Endothelial cell of umbilical vein (primary cell): ENCODE measurements at regions not wholly inside any gene's neighbourhood (a gene's known extent, or its start where the extent isn't known, plus 50 kb on each side); places are given as distances from the start of the nearest gene placed in this dataset.

ENCODE experiments used
- BruUV-seq: library from RNA; stranded (reverse); fragments of 400-500 nt; replicated peaks from 2 replicates; lab custom pipeline; 2021; lab: Mats Ljungman, UMichigan
- CTCF ChIA-PET: fragments of 300-600, 350-600 bp; sonication (Branson Sonifier 250); formaldehyde crosslinking; loops from one replicate; lab custom pipeline; 2021; ENCODE audit warnings: antibody characterized with exemption, inconsistent platforms; lab: Charles Lee
- POLR2A ChIA-PET: fragments of 300-600, 350-600 bp; sonication (Branson Sonifier 250); formaldehyde crosslinking; loops from one replicate; lab custom pipeline; 2021; ENCODE audit warnings: antibody characterized with exemption, inconsistent platforms; lab: Charles Lee
- DNase-seq: peaks from one replicate; pipeline ENCODE4 v3.0.0-alpha.2; 2011; ENCODE audit warnings: low read depth, low spot score
- FAIRE-seq: peaks from 2 replicates; lab custom pipeline; 2011; peaks lifted over from hg19 to GRCh38; lab: Jason Lieb, UNC
- H2AFZ ChIP-seq: 2 replicates; pipeline ENCODE4 v1.6.0; 2012; ENCODE audit warnings: low read depth, low read length, control low read depth, inconsistent platforms
- H3K27ac ChIP-seq: 2 replicates; pipeline ENCODE4 v1.5.1; 2011; ENCODE audit warnings: low read depth, mild to moderate bottlenecking, control low read depth, low read length, moderate library complexity; ENCODE audit not compliant: insufficient read depth
- H3K27me3 ChIP-seq, 2 experiments: 2 replicates each; pipeline versions ENCODE4 v1.6.0 to v1.6.1; 2011; ENCODE audit warnings: low read length in 2 of 2, mixed read lengths in 1 of 2; ENCODE audit not compliant: control insufficient read depth in 2 of 2, insufficient read depth in 2 of 2
- H3K36me3 ChIP-seq, 2 experiments: 2 replicates in 1 of 2; 3 replicates in 1 of 2; pipeline ENCODE4 v1.5.1; 2011; ENCODE audit warnings: low read length in 2 of 2, mild to moderate bottlenecking in 1 of 2, moderate library complexity in 1 of 2; ENCODE audit not compliant: control insufficient read depth in 2 of 2, insufficient read depth in 2 of 2; ENCODE audit errors: extremely low read depth in 1 of 2
- H3K4me1 ChIP-seq: 3 replicates; pipeline ENCODE4 v1.5.1; 2011; ENCODE audit warnings: mild to moderate bottlenecking, low read length; ENCODE audit not compliant: control insufficient read depth, insufficient read depth; ENCODE audit errors: extremely low read depth
- H3K4me2 ChIP-seq: 2 replicates; pipeline ENCODE4 v1.6.1; 2011; ENCODE audit warnings: low read length, control low read depth, mixed read lengths; ENCODE audit not compliant: insufficient read depth
- H3K4me3 ChIP-seq, 3 experiments: fragments of 200-600 bp in 1 of 3; sonication (generic), shearing (Covaris generic) in 1 of 3; replicated peaks in 1 of 3; 2 replicates each; pipeline ENCODE4 v1.5.1; 2011 to 2016; ENCODE audit warnings: control low read depth in 3 of 3, low read length in 3 of 3, mild to moderate bottlenecking in 2 of 3, inconsistent platforms in 1 of 3, low read depth in 1 of 3, moderate library complexity in 1 of 3; ENCODE audit not compliant: insufficient read depth in 1 of 3
- H3K79me2 ChIP-seq: 2 replicates; pipeline ENCODE4 v1.6.0; 2012; ENCODE audit warnings: low read length, inconsistent platforms; ENCODE audit not compliant: control insufficient read depth, insufficient read depth
- H3K9ac ChIP-seq: replicated peaks from 2 replicates; pipeline ENCODE3; 2011; ENCODE audit warnings: low read length, control low read depth; ENCODE audit not compliant: insufficient read depth; ENCODE audit errors: extremely low read depth
- H3K9me1 ChIP-seq: replicated peaks from 3 replicates; pipeline ENCODE4 v1.6.0; 2011; ENCODE audit warnings: mild to moderate bottlenecking, low read length; ENCODE audit not compliant: control insufficient read depth, insufficient read depth; ENCODE audit errors: extremely low read depth
- H3K9me3 ChIP-seq: replicated peaks from 2 replicates; pipeline ENCODE4 v1.5.1; 2012; ENCODE audit warnings: low read length, inconsistent platforms; ENCODE audit not compliant: control insufficient read depth, insufficient read depth
- H4K20me1 ChIP-seq: replicated peaks from 2 replicates; pipeline ENCODE3; 2011; ENCODE audit warnings: mild to moderate bottlenecking, low read length; ENCODE audit not compliant: control insufficient read depth, insufficient read depth; ENCODE audit errors: extremely low read depth
- EZH2 ChIP-seq: IDR thresholded peaks from 2 replicates; pipeline ENCODE4 v1.6.1; 2012; ENCODE audit warnings: borderline replicate concordance, low read depth, mild to moderate bottlenecking, moderate library complexity, low read length, inconsistent platforms; ENCODE audit not compliant: severe bottlenecking
- FOS ChIP-seq: IDR thresholded peaks from 2 replicates; pipeline ENCODE4 v1.6.1; 2011; ENCODE audit warnings: mild to moderate bottlenecking, low read length, moderate library complexity, borderline replicate concordance; ENCODE audit not compliant: insufficient read depth
- GATA2 ChIP-seq: IDR thresholded peaks from 2 replicates; pipeline ENCODE4 v1.7.0; 2011; ENCODE audit warnings: low read depth, mild to moderate bottlenecking, moderate library complexity, mixed read lengths, low read length; ENCODE audit not compliant: insufficient read length, insufficient read depth
- JUN ChIP-seq: IDR thresholded peaks from 2 replicates; pipeline ENCODE4 v1.6.1; 2011; ENCODE audit warnings: borderline replicate concordance, low read depth; ENCODE audit not compliant: insufficient read length, insufficient read depth
- MYC ChIP-seq: IDR thresholded peaks from one replicate; pipeline ENCODE4 v1.6.1; 2011; ENCODE audit warnings: mild to moderate bottlenecking, low read depth, low read length
- POLR2A ChIP-seq: IDR thresholded peaks from 2 replicates; pipeline ENCODE4 v1.6.1; 2012; ENCODE audit warnings: low read depth, mild to moderate bottlenecking, control low read depth, low read length
- POLR2AphosphoS5 ChIP-seq: IDR thresholded peaks from 2 replicates; pipeline ENCODE4 v1.6.1; 2012; ENCODE audit warnings: low read depth, mild to moderate bottlenecking, control low read depth, low read length, moderate library complexity; ENCODE audit not compliant: insufficient read depth
- dilution Hi-C: fragments of 300-500 bp; cut with MboI; formaldehyde crosslinking; loops from one replicate; pipeline ENCODE4 v1.15.0; 2019; ENCODE audit warnings: low sequenced_read_pairs; ENCODE audit not compliant: extremely low pct_ligation_motif_present
- intact Hi-C: fragments of 100-400 bp; cut with micrococcal nuclease; formaldehyde crosslinking; loops from one replicate; pipeline ENCODE4 v1.10.0; 2022
- TF ChIP-seq, protein P1 (sequence below), 2 donors: IDR thresholded peaks; 1 replicate in 1 of 2; 2 replicates in 1 of 2; pipeline ENCODE4 v1.5.1; 2011; ENCODE audit warnings: low read length in 2 of 2, mild to moderate bottlenecking in 2 of 2, moderate library complexity in 2 of 2, control low read depth in 1 of 2, inconsistent platforms in 1 of 2, low read depth in 1 of 2; ENCODE audit not compliant: insufficient read depth in 1 of 2; ENCODE audit errors: extremely low read depth in 1 of 2
- TF ChIP-seq, protein P2 (sequence below): IDR thresholded peaks from 2 replicates; pipeline ENCODE4 v1.6.1; 2011; ENCODE audit not compliant: insufficient read depth, insufficient read length

DNA sequence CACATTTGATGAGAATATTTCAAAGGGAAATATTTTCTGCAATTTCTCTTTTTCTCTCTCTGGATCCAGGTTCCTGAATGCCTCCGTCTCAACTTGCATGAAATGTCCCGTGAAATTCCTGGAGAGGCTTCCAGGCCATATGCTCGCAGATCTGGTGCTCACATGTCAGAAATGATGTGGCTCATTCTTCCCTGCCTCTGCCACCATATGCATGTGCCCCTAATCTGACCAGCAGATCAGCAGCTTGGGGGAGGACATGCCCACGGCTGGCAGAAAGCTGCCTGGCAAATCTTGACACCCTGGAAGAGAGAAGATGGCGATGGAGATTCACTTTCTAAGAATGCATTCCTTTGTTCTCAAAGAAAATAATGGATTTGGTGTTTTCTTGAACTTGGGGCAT lies 490.7 kb downstream of the RPS24 start:
- dilution Hi-C loops (no loop called here), intact Hi-C loops (no loop called here)
- H3K27ac ChIP-seq: no peak overlapping the region
- no peak for DNase-seq
- H3K36me3 ChIP-seq: no peaks in the 10 kb centered on the region
- H3K4me3 ChIP-seq: no peak overlapping the region
- H3K4me2 ChIP-seq: no peak overlapping the region
- no peak for FAIRE-seq
- CTCF ChIA-PET: no interaction called here
- H2AFZ ChIP-seq: no peak overlapping the region
- no peaks in the 10 kb centered on the region for H3K4me1 ChIP-seq
- no peaks in the 10 kb centered on the region for H3K27me3 ChIP-seq
- H3K9me1 ChIP-seq: no peaks in the 10 kb centered on the region
- H4K20me1 ChIP-seq: no peaks in the 10 kb centered on the region
- H3K9me3 ChIP-seq: no peaks in the 10 kb centered on the region
- TF ChIP-seq, protein P1, sequence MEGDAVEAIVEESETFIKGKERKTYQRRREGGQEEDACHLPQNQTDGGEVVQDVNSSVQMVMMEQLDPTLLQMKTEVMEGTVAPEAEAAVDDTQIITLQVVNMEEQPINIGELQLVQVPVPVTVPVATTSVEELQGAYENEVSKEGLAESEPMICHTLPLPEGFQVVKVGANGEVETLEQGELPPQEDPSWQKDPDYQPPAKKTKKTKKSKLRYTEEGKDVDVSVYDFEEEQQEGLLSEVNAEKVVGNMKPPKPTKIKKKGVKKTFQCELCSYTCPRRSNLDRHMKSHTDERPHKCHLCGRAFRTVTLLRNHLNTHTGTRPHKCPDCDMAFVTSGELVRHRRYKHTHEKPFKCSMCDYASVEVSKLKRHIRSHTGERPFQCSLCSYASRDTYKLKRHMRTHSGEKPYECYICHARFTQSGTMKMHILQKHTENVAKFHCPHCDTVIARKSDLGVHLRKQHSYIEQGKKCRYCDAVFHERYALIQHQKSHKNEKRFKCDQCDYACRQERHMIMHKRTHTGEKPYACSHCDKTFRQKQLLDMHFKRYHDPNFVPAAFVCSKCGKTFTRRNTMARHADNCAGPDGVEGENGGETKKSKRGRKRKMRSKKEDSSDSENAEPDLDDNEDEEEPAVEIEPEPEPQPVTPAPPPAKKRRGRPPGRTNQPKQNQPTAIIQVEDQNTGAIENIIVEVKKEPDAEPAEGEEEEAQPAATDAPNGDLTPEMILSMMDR (IDR thresholded peaks at IDR 0.05; ENCODE audit: extremely low read depth in 1 of 2, insufficient read depth in 1 of 2, low read depth in 1 of 2, low read length in 2 of 2): no peak
- TF ChIP-seq FOS: no peak
- TF ChIP-seq EZH2: no peak
- no peak for TF ChIP-seq POLR2A
- TF ChIP-seq JUN: no peak
- TF ChIP-seq MYC: no peak
- TF ChIP-seq POLR2AphosphoS5: no peak
- TF ChIP-seq, protein P2, sequence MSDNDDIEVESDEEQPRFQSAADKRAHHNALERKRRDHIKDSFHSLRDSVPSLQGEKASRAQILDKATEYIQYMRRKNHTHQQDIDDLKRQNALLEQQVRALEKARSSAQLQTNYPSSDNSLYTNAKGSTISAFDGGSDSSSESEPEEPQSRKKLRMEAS: no peak
- TF ChIP-seq GATA2: no peak
- POLR2A ChIA-PET: no interaction called here
- H3K79me2 ChIP-seq: no peaks in the 10 kb centered on the region
- H3K9ac ChIP-seq: no peak overlapping the region
- no TSS peak for BruUV-seq
